Type B pancreatic cell (in vitro differentiated cells): ENCODE measurements at regions not wholly inside any gene's neighbourhood (a gene's known extent, or its start where the extent isn't known, plus 50 kb on each side); places are given as distances from the start of the nearest gene placed in this dataset.
"Not testable (repeated sequence)": the region's sequence is repeated elsewhere in the genome, so short reads cannot be mapped to it uniquely, and the experiment has no call there.

Experiments used
- DNase-seq: peaks from one replicate; pipeline ENCODE4 v3.0.0; 2021; ENCODE audit warnings: mixed read lengths; ENCODE audit not compliant: unreplicated experiment; ENCODE audit errors: extremely low spot score
- H3K27ac Mint-ChIP-seq: 2 replicates; pipeline ENCODE4 v1.8.0; 2021; ENCODE audit warnings: mild to moderate bottlenecking, mixed read lengths
- H3K27me3 Mint-ChIP-seq: 2 replicates; pipeline ENCODE4 v1.8.0; 2021; ENCODE audit warnings: mixed read lengths
- H3K36me3 Mint-ChIP-seq: 2 replicates; pipeline ENCODE4 v1.8.0; 2021; ENCODE audit warnings: mixed read lengths
- H3K4me1 Mint-ChIP-seq: one replicate; pipeline ENCODE4 v1.8.0; 2021; ENCODE audit warnings: mixed read lengths; ENCODE audit not compliant: unreplicated experiment
- H3K4me3 Mint-ChIP-seq: 2 replicates; pipeline ENCODE4 v1.8.0; 2021; ENCODE audit warnings: mild to moderate bottlenecking, mixed read lengths
- H3K9me3 Mint-ChIP-seq: 2 replicates; pipeline ENCODE4 v1.8.0; 2021; ENCODE audit warnings: mixed read lengths
- TF ChIP-seq, protein P1 (sequence below): fragments of 200-600 bp; sonication (generic); conservative IDR thresholded peaks from 2 replicates; pipeline ENCODE4 v1.5.0; 2021; ENCODE audit warnings: antibody characterized with exemption, mild to moderate bottlenecking

DNA sequence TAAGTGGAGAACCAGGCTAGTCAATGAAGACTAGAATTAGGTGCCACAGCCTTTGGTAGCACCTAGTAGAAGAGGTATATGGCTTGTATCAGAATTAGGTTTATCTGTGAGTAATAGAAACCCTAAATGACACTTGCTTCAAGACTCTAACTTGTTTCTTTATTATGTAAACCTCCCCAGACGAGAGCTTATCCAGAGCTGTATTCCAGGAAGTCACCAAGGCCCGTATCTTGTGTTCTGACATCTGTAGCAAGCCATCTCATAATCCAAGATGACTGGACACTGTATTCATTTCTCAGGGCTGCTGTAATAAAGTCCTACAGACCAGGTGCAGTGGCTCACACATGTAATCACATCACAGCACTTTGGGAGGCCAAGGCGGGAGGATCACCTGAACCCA is 56.7 kb upstream of the PPP1R12A start:
- no peak for DNase-seq
- no peak overlapping the region for H3K27ac Mint-ChIP-seq
- H3K4me3 Mint-ChIP-seq = no peak overlapping the region
- peaks cover 4% of the 10 kb centered on the region for H3K36me3 Mint-ChIP-seq
- TF ChIP-seq, protein P1, sequence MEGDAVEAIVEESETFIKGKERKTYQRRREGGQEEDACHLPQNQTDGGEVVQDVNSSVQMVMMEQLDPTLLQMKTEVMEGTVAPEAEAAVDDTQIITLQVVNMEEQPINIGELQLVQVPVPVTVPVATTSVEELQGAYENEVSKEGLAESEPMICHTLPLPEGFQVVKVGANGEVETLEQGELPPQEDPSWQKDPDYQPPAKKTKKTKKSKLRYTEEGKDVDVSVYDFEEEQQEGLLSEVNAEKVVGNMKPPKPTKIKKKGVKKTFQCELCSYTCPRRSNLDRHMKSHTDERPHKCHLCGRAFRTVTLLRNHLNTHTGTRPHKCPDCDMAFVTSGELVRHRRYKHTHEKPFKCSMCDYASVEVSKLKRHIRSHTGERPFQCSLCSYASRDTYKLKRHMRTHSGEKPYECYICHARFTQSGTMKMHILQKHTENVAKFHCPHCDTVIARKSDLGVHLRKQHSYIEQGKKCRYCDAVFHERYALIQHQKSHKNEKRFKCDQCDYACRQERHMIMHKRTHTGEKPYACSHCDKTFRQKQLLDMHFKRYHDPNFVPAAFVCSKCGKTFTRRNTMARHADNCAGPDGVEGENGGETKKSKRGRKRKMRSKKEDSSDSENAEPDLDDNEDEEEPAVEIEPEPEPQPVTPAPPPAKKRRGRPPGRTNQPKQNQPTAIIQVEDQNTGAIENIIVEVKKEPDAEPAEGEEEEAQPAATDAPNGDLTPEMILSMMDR = no peak
- H3K9me3 Mint-ChIP-seq = peaks cover 5% of the 10 kb centered on the region
- no peaks in the 10 kb centered on the region for H3K4me1 Mint-ChIP-seq
- peaks cover 7% of the 10 kb centered on the region for H3K27me3 Mint-ChIP-seq

DNA sequence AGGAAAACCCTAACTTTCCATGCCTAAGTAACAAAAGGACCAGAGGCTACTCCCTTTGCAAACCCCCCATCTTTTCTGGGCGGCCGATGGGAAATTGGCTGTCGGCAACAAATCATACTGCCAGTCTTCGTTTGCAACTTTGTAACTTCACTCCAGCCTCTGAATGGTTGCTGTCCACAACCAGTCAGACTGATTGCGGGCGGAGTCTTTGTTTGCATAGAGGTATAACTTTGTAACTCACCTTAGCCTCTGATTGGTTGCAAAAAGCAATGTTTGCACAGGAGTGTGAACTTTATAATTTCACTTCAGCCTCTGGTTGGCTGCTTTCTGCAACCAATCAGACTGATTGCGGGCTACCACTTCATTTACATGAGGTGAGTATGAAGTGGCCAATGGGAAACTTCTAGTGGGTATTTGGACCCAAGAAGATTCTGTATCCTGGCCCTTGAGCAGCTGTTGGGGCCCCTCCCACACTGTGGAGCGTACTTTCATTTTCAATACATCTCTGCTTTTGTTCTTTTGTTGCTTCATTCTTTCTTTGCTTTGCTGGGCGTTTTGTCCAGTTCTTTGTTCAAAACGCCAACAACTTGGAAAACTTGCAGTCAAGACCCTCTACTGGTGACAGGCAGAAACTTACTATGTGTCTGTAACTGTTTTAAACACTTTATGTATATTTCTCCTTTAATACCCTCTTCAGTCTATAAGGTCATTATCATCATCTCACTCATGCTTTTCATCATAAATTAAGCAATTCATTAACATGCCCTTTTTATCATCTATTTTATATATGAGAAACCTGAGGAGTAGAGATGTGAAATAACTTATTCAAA is 55.8 kb upstream of the PPP1R12A start:
- H3K27me3 Mint-ChIP-seq, H3K4me1 Mint-ChIP-seq, H3K4me3 Mint-ChIP-seq, H3K9me3 Mint-ChIP-seq, H3K36me3 Mint-ChIP-seq, H3K27ac Mint-ChIP-seq, DNase-seq: not testable (repeated sequence)

DNA sequence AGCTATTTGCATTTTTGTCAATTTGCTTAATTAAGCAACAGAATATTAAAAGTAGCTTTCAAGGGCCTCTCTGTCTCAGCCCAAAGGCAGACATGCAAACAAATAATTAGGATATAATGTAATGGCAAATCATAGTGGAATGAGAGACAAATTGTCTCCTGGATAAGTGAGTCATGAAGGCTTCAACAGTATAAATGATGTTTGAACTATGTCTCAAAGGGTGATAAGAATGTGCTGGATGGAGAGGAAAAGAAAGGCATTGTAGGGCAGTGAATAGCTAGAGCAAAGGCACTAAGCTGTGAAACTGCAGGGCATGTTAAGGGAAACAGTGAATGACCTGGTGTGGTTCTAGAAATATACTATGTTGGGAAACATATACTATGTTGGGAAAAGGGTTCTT is 53.5 kb upstream of the PPP1R12A start:
- Mint-ChIP-seq H3K27ac (no peak overlapping the region), H3K4me1 (peaks cover 6% of the 10 kb centered on the region), H3K4me3 (no peak overlapping the region), H3K27me3 (peaks cover 5% of the 10 kb centered on the region), H3K9me3 (no peaks in the 10 kb centered on the region), H3K36me3 (no peaks in the 10 kb centered on the region)
- TF ChIP-seq, protein P1 = no peak
- no peak for DNase-seq

DNA sequence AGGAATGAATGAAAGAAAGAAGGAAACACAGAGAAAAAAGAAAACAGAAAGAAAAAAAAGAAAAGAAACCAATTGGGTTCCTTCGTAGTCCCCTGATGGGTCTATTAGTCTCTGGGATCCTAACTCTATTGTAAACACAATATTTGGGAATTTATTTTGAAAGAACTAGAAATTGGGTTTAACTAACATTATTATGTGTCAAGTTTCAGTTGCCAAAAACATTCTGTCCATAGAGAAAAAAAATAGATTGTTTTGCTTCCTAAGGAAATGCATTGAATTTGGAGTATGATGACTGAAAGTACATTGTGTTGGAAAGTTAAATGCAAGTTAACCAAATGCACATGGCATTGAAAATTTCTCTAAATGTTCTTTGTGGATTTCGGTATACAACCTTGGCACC is 52.8 kb upstream of the PPP1R12A start:
- Mint-ChIP-seq H3K36me3 (no peaks in the 10 kb centered on the region), H3K4me1 (peaks cover 6% of the 10 kb centered on the region), H3K27me3 (peaks cover 5% of the 10 kb centered on the region), H3K4me3 (no peak overlapping the region), H3K27ac (no peak overlapping the region), H3K9me3 (no peaks in the 10 kb centered on the region)
- TF ChIP-seq, protein P1 = no peak
- DNase-seq = no peak
